A549 (cell line): ENCODE measurements at regions not wholly inside any gene's neighbourhood (a gene's known extent, or its start where the extent isn't known, plus 50 kb on each side); places are given as distances from the start of the nearest gene placed in this dataset.

Experiments
- ATAC-seq, 2 experiments: fragments of 200-7000 bp in 1 of 2; fragments of >200 bp in 1 of 2; cut with Nextera tagmentation in 1 of 2; cut with Tn5 transposase in 1 of 2; 3 replicates each; pipeline versions ENCODE4 v1.8.0 to v1.9.1; 2018 to 2020; ENCODE audit warnings: mild to moderate bottlenecking in 1 of 2, moderate library complexity in 1 of 2
- CTCF ChIA-PET: fragments of 300-600 bp; sonication (Branson Sonifier 250); formaldehyde crosslinking; extraction: SDS; loops from one replicate; lab custom pipeline; 2021; ENCODE audit warnings: antibody characterized with exemption, inconsistent platforms; lab: Yijun Ruan, JAX
- POLR2A ChIA-PET: fragments of 350-600 bp; formaldehyde crosslinking; extraction: SDS; loops from one replicate; lab custom pipeline; 2021; ENCODE audit warnings: antibody characterized with exemption, inconsistent platforms; lab: Yijun Ruan, JAX
- DNase-seq, 2 experiments: peaks; one replicate each; pipeline versions ENCODE4 v3.0.0 to v3.0.0-alpha.2; 2011 to 2016; ENCODE audit warnings: low read depth in 1 of 2, low spot score in 1 of 2
- FAIRE-seq: peaks from 2 replicates; lab custom pipeline; 2011; peaks lifted over from hg19 to GRCh38; lab: Jason Lieb, UNC
- H3K27ac ChIP-seq, 2 experiments: fragments of >200 bp; sonication (Bioruptor Twin); formaldehyde crosslinking; 3 replicates each; pipeline ENCODE4 v1.5.1; 2016 to 2017
- H3K4me1 ChIP-seq: fragments of >200 bp; sonication (Bioruptor Twin); formaldehyde crosslinking; 3 replicates; pipeline ENCODE4 v1.6.1; 2016
- H3K4me2 ChIP-seq: fragments of >200 bp; sonication (Bioruptor Twin); formaldehyde crosslinking; 3 replicates; pipeline ENCODE4 v1.6.1; 2016
- H3K4me3 ChIP-seq: fragments of >200 bp; sonication (Bioruptor Twin); formaldehyde crosslinking; 3 replicates; pipeline ENCODE4 v1.5.1; 2016
- H3K9me3 ChIP-seq: fragments of >200 bp; sonication (Bioruptor Twin); formaldehyde crosslinking; 3 replicates; pipeline ENCODE4 v1.6.1; 2016
- BHLHE40 ChIP-seq: IDR thresholded peaks from 2 replicates; pipeline ENCODE4 v1.6.1; 2012; ENCODE audit warnings: low read depth, low read length, inconsistent platforms
- CBX2 ChIP-seq: fragments of 200-600 bp; sonication (generic); IDR thresholded peaks from 2 replicates; pipeline ENCODE4 v1.6.1; 2016; ENCODE audit warnings: low read depth, mild to moderate bottlenecking, borderline replicate concordance
- CBX8 ChIP-seq: fragments of 200-600 bp; sonication (generic); IDR thresholded peaks from 2 replicates; pipeline ENCODE4 v1.6.1; 2016
- CEBPB ChIP-seq, 2 experiments: fragments of >200 bp in 1 of 2; sonication (Bioruptor Twin) in 1 of 2; formaldehyde crosslinking in 1 of 2; IDR thresholded peaks; 2 replicates each; pipeline ENCODE4 v1.6.1; 2012 to 2016
- CHD4 ChIP-seq: fragments of 200-600 bp; sonication (generic); IDR thresholded peaks from 2 replicates; pipeline ENCODE4 v1.6.1; 2016; ENCODE audit warnings: antibody characterized with exemption, mild to moderate bottlenecking, borderline replicate concordance
- EP300 ChIP-seq, 2 experiments: fragments of >200 bp; sonication (Bioruptor Twin); formaldehyde crosslinking; IDR thresholded peaks; 2 replicates in 1 of 2; 3 replicates in 1 of 2; pipeline ENCODE4 v1.6.1; 2016 to 2017
- FOSL2 ChIP-seq, 2 experiments: fragments of 450-650 bp in 1 of 2; fragments of >200 bp in 1 of 2; sonication (Bioruptor Twin) in 1 of 2; formaldehyde crosslinking; IDR thresholded peaks; 2 replicates each; pipeline versions ENCODE4 v1.5.0 to v1.6.1; 2016 to 2020; ENCODE audit warnings: mild to moderate bottlenecking in 1 of 2, moderate library complexity in 1 of 2
- HOXB5 ChIP-seq: fragments of 250-450 bp; sonication (Bioruptor Pico); IDR thresholded peaks from 2 replicates; pipeline ENCODE4 v1.5.0; 2020; ENCODE audit warnings: mild to moderate bottlenecking, moderate library complexity
- JUN ChIP-seq, 2 experiments: fragments of >200 bp; sonication (Bioruptor Twin); formaldehyde crosslinking; IDR thresholded peaks; 2 replicates in 1 of 2; 3 replicates in 1 of 2; pipeline ENCODE4 v1.6.1; 2016 to 2017
- KDM1A ChIP-seq: fragments of 200-600 bp; sonication (generic); IDR thresholded peaks from 2 replicates; pipeline ENCODE4 v1.6.1; 2016; ENCODE audit warnings: low read depth, mild to moderate bottlenecking
- KDM5A ChIP-seq: fragments of 200-600 bp; sonication (generic); IDR thresholded peaks from 2 replicates; pipeline ENCODE4 v1.6.1; 2016; ENCODE audit warnings: antibody characterized with exemption, mild to moderate bottlenecking
- POLR2AphosphoS2 ChIP-seq: conservative IDR thresholded peaks from 2 replicates; pipeline ENCODE4 v1.6.1; 2012; ENCODE audit warnings: low read length, improper control_type of control experiment, inconsistent platforms
- RAD21 ChIP-seq, 2 experiments: fragments of >200 bp in 1 of 2; sonication (Bioruptor Twin) in 1 of 2; formaldehyde crosslinking in 1 of 2; IDR thresholded peaks in 1 of 2; conservative IDR thresholded peaks in 1 of 2; 2 replicates in 1 of 2; 3 replicates in 1 of 2; pipeline ENCODE4 v1.6.1; 2012 to 2018; ENCODE audit warnings: inconsistent platforms in 1 of 2
- RARB ChIP-seq: fragments of 250-450 bp; sonication (Bioruptor Pico); IDR thresholded peaks from 2 replicates; pipeline ENCODE4 v1.8.0; 2021; ENCODE audit warnings: mild to moderate bottlenecking, moderate library complexity
- RCOR1 ChIP-seq: fragments of 150-350 bp; IDR thresholded peaks from 2 replicates; pipeline ENCODE4 v1.6.1; 2014; ENCODE audit warnings: antibody characterized with exemption, low read length, low read depth
- ZC3H11A ChIP-seq: fragments of 450-650 bp; IDR thresholded peaks from 2 replicates; pipeline ENCODE4 v1.6.1; 2014; ENCODE audit warnings: antibody characterized with exemption, mild to moderate bottlenecking
- ZFP36 ChIP-seq: fragments of 450-650 bp; IDR thresholded peaks from 2 replicates; pipeline ENCODE4 v1.6.1; 2014; ENCODE audit warnings: borderline replicate concordance; ENCODE audit not compliant: partially characterized antibody
- ZSCAN20 ChIP-seq: fragments of 250-450 bp; sonication (Bioruptor Pico); IDR thresholded peaks from 2 replicates; pipeline ENCODE4 v1.8.0; 2022; ENCODE audit warnings: mild to moderate bottlenecking, moderate library complexity
- WGBS: methylation state at CpG from one replicate; pipeline ENCODE4 v1.1.6; 2017; ENCODE audit errors: missing lambda C conversion rate; 5-methylcytosine and 5-hydroxymethylcytosine counted together
- TF ChIP-seq, protein P1 (sequence below): fragments of >200 bp; sonication (Bioruptor Twin); formaldehyde crosslinking; IDR thresholded peaks from 3 replicates; pipeline ENCODE4 v1.6.1; 2016
- TF ChIP-seq, protein P2 (sequence below): fragments of 450-650 bp; IDR thresholded peaks from 2 replicates; pipeline ENCODE4 v1.6.1; 2014; ENCODE audit warnings: antibody characterized with exemption
- TF ChIP-seq, protein P3 (sequence below): fragments of >200 bp; sonication (Bioruptor Twin); formaldehyde crosslinking; IDR thresholded peaks from 3 replicates; pipeline ENCODE4 v1.5.1; 2016
- TF ChIP-seq, protein P4 (sequence below): IDR thresholded peaks from 2 replicates; pipeline ENCODE4 v1.6.1; 2012
- TF ChIP-seq, protein P5 (sequence below): fragments of 250-450 bp; sonication (Bioruptor Pico); IDR thresholded peaks from 2 replicates; pipeline ENCODE4 v1.5.0; 2021; ENCODE audit warnings: mild to moderate bottlenecking, moderate library complexity, borderline replicate concordance
- TF ChIP-seq, protein P6 (sequence below): IDR thresholded peaks from 2 replicates; pipeline ENCODE4 v1.6.1; 2012; ENCODE audit warnings: low read depth, borderline replicate concordance

DNA sequence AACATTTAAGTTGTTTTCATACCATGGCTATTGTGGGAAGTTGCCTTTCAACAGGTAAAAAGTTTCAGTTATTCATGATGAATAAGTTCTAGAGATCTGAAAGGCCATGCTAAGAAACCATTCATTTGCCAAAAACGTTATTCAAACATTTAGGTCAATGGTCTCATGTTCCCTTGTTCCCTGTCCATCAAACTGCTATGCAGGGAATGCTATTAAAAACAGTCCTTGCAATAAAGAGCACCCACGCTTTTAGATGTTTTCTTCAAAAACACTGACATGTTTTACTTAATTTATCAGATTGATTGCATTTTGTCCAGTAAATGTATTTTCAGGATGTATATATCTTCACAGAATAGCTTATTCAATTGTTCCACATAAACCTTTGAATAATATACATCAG is 573.2 kb upstream of the PCDH20 start:
- TF ChIP-seq, protein P1, sequence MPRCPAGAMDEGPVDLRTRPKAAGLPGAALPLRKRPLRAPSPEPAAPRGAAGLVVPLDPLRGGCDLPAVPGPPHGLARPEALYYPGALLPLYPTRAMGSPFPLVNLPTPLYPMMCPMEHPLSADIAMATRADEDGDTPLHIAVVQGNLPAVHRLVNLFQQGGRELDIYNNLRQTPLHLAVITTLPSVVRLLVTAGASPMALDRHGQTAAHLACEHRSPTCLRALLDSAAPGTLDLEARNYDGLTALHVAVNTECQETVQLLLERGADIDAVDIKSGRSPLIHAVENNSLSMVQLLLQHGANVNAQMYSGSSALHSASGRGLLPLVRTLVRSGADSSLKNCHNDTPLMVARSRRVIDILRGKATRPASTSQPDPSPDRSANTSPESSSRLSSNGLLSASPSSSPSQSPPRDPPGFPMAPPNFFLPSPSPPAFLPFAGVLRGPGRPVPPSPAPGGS, result no peak
- TF ChIP-seq RCOR1 (no peak), BHLHE40 (no peak), KDM5A (no peak), CHD4 (no peak), ZFP36 (no peak), EP300 (IDR thresholded peaks at IDR 0.05) (no peak)
- TF ChIP-seq, protein P2, sequence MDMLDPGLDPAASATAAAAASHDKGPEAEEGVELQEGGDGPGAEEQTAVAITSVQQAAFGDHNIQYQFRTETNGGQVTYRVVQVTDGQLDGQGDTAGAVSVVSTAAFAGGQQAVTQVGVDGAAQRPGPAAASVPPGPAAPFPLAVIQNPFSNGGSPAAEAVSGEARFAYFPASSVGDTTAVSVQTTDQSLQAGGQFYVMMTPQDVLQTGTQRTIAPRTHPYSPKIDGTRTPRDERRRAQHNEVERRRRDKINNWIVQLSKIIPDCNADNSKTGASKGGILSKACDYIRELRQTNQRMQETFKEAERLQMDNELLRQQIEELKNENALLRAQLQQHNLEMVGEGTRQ, result no peak
- ChIA-PET POLR2A (no interaction called here), CTCF (no interaction called here)
- no peak overlapping the region for H3K4me3 ChIP-seq
- WGBS, result 14% methylated on average over 2 of the region's 2 CpGs
- no peaks in the 10 kb centered on the region for H3K9me3 ChIP-seq
- ATAC-seq, result no peak
- no peak overlapping the region for H3K4me2 ChIP-seq
- FAIRE-seq, result no peak
- H3K27ac ChIP-seq, result no peak overlapping the region
- no peak for DNase-seq
- no peaks in the 10 kb centered on the region for H3K4me1 ChIP-seq

DNA sequence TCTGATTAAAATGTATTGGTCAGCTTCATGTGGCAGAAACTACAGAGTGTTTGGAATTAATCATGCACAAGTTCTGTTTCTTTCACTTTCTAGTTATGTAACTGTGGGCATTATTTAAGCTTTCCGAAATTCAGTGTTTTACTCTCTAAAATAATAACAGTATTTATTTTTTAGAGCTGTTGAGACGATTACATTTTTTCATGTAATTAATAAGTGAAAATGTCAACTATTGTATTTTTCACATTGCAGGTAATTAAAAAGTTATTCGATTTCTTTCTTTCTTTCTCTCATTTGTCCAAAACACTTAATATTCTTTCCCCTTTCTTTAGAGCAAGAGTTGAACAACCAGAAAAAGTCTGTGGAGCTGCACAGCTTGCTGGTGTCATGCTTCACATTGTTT is 559.4 kb upstream of the PCDH20 start:
- WGBS, result 7% methylated on average over 3 of the region's 3 CpGs

DNA sequence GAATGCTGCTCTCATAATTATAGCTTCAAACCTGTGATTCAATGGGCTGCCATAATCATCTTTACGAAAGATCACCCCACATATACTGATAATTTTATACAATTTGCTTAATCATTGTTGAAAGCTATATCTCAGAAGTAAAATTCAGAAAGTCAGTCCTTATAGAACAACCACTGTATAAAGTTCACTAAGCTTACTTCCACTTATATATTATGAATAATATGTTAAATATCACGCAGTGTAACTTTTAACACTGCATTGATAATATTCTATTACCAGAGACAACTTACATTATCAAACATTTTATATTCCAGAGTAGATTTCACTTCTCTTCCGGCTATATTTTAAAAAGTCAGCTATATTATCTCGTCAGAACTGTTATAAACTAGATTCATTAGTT is 550.1 kb upstream of the PCDH20 start:
- ChIA-PET CTCF (no interaction called here), POLR2A (no interaction called here)
- H3K4me1 ChIP-seq, result no peaks in the 10 kb centered on the region
- DNase-seq (no peak), FAIRE-seq (no peak), ATAC-seq (no peak)
- WGBS, result 13% methylated on average over 4 of the region's 4 CpGs
- H3K4me3 ChIP-seq, result no peak overlapping the region
- H3K27ac ChIP-seq, result no peak overlapping the region
- H3K4me2 ChIP-seq, result no peak overlapping the region
- H3K9me3 ChIP-seq, result no peaks in the 10 kb centered on the region
- TF ChIP-seq, protein P2, result no peak
- TF ChIP-seq ZSCAN20 (CRISPR knock-in tag), result no peak
- TF ChIP-seq CEBPB (IDR thresholded peaks at IDR 0.05), result no peak
- no peak for TF ChIP-seq CBX2
- no peak for TF ChIP-seq RAD21 (conservative IDR thresholded peaks at IDR 0.05 in 1 of 2, IDR thresholded peaks at IDR 0.05 in 1 of 2)
- no peak for TF ChIP-seq FOSL2 (IDR thresholded peaks at IDR 0.05)
- no peak for TF ChIP-seq FOSL2 (CRISPR knock-in tag; IDR thresholded peaks at IDR 0.05)
- no peak for TF ChIP-seq CBX8
- no peak for TF ChIP-seq HOXB5
- TF ChIP-seq POLR2AphosphoS2, result no peak
- TF ChIP-seq JUN (IDR thresholded peaks at IDR 0.05), result no peak
- no peak for TF ChIP-seq KDM1A
- TF ChIP-seq, protein P3, sequence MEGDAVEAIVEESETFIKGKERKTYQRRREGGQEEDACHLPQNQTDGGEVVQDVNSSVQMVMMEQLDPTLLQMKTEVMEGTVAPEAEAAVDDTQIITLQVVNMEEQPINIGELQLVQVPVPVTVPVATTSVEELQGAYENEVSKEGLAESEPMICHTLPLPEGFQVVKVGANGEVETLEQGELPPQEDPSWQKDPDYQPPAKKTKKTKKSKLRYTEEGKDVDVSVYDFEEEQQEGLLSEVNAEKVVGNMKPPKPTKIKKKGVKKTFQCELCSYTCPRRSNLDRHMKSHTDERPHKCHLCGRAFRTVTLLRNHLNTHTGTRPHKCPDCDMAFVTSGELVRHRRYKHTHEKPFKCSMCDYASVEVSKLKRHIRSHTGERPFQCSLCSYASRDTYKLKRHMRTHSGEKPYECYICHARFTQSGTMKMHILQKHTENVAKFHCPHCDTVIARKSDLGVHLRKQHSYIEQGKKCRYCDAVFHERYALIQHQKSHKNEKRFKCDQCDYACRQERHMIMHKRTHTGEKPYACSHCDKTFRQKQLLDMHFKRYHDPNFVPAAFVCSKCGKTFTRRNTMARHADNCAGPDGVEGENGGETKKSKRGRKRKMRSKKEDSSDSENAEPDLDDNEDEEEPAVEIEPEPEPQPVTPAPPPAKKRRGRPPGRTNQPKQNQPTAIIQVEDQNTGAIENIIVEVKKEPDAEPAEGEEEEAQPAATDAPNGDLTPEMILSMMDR, result no peak

More for the DNA sequence above, 559.4 kb upstream of the PCDH20 start:
- POLR2A ChIA-PET, result no interaction called here
- no peak for DNase-seq
- no peak for FAIRE-seq
- no peak for ATAC-seq
- Histone ChIP-seq H3K4me3 (no peak overlapping the region), H3K27ac (no peak overlapping the region), H3K9me3 (no peaks in the 10 kb centered on the region), H3K4me2 (no peak overlapping the region), H3K4me1 (no peaks in the 10 kb centered on the region)
- CTCF ChIA-PET, result no interaction called here
- TF ChIP-seq CEBPB (IDR thresholded peaks at IDR 0.05) (no peak), RARB (CRISPR knock-in tag) (no peak), KDM1A (no peak), FOSL2 (IDR thresholded peaks at IDR 0.05) (no peak), FOSL2 (CRISPR knock-in tag; IDR thresholded peaks at IDR 0.05) (no peak), CBX8 (no peak), ZC3H11A (no peak), RAD21 (conservative IDR thresholded peaks at IDR 0.05 in 1 of 2, IDR thresholded peaks at IDR 0.05 in 1 of 2) (no peak)
- TF ChIP-seq, protein P4, sequence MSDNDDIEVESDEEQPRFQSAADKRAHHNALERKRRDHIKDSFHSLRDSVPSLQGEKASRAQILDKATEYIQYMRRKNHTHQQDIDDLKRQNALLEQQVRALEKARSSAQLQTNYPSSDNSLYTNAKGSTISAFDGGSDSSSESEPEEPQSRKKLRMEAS, result no peak
- TF ChIP-seq, protein P5, sequence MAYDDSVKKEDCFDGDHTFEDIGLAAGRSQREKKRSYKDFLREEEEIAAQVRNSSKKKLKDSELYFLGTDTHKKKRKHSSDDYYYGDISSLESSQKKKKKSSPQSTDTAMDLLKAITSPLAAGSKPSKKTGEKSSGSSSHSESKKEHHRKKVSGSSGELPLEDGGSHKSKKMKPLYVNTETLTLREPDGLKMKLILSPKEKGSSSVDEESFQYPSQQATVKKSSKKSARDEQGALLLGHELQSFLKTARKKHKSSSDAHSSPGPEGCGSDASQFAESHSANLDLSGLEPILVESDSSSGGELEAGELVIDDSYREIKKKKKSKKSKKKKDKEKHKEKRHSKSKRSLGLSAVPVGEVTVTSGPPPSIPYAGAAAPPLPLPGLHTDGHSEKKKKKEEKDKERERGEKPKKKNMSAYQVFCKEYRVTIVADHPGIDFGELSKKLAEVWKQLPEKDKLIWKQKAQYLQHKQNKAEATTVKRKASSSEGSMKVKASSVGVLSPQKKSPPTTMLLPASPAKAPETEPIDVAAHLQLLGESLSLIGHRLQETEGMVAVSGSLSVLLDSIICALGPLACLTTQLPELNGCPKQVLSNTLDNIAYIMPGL (CRISPR knock-in tag), result no peak
- TF ChIP-seq, protein P6, sequence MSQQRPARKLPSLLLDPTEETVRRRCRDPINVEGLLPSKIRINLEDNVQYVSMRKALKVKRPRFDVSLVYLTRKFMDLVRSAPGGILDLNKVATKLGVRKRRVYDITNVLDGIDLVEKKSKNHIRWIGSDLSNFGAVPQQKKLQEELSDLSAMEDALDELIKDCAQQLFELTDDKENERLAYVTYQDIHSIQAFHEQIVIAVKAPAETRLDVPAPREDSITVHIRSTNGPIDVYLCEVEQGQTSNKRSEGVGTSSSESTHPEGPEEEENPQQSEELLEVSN, result no peak
